ENCODE measurements at regions not wholly inside any gene's neighbourhood (a gene's known extent, or its start where the extent isn't known, plus 50 kb on each side); places are given as distances from the start of the nearest gene placed in this dataset.

GRCh38 chrX:110985470-110985869 is 110.5 kb upstream of the PAK3 start:
- TF ChIP-seq NR2C2 (IDR thresholded peaks at IDR 0.05; ENCODE audit: borderline replicate concordance, control insufficient read depth, insufficient read length, low read depth): no peak
- TF ChIP-seq ZNF592 (IDR thresholded peaks at IDR 0.05): no peak
- no peak for TF ChIP-seq MTA2 (IDR thresholded peaks at IDR 0.05; ENCODE audit: low read depth)
- no peak for TF ChIP-seq CREB1 (IDR thresholded peaks at IDR 0.05; ENCODE audit: low read depth)
- no peak for TF ChIP-seq EZH2 (IDR thresholded peaks at IDR 0.05; ENCODE audit: borderline replicate concordance, control insufficient read depth, low read depth, low read length)
- TF ChIP-seq RAD21 (IDR thresholded peaks at IDR 0.05; ENCODE audit: insufficient read depth, low read depth, low read length): no peak
- TF ChIP-seq CTCF (IDR thresholded peaks at IDR 0.05 in 2 of 3, conservative IDR thresholded peaks at IDR 0.05 in 1 of 3; ENCODE audit: control insufficient read depth in 2 of 3, extremely low read depth in 1 of 3, insufficient read depth in 1 of 3, low read depth in 3 of 3, low read length in 3 of 3): no peak
- TF ChIP-seq EP300 (IDR thresholded peaks at IDR 0.05; ENCODE audit: borderline replicate concordance in 1 of 2, control insufficient read depth in 1 of 2, low read depth in 2 of 2, low read length in 2 of 2): no peak
- no peak for TF ChIP-seq ETV6 (conservative IDR thresholded peaks at IDR 0.05 in 1 of 2, IDR thresholded peaks at IDR 0.05 in 1 of 2; ENCODE audit: borderline replicate concordance in 1 of 2, low read depth in 1 of 2)
- no peak for TF ChIP-seq MAX (IDR thresholded peaks at IDR 0.05; ENCODE audit: low read depth, low read length)
- no peak for TF ChIP-seq SKIL (IDR thresholded peaks at IDR 0.05; ENCODE audit: low read depth, poor library complexity, severe bottlenecking)
- TF ChIP-seq ZNF207 (IDR thresholded peaks at IDR 0.05; ENCODE audit: borderline replicate concordance): no peak
- TF ChIP-seq SIX5 (IDR thresholded peaks at IDR 0.05; ENCODE audit: low read depth, low read length, severe bottlenecking): no peak
